ENCODE measurements at regions not wholly inside any gene's neighbourhood (a gene's known extent, or its start where the extent isn't known, plus 50 kb on each side); places are given as distances from the start of the nearest gene placed in this dataset.
A peak's percentile ranks its signal among the peaks of the same experiment; 100 is the strongest.

GRCh38 chr1:38526046-38526445 lies 333.5 kb downstream of the RRAGC start (continued):
- TF ChIP-seq PRDM10 (IDR thresholded peaks at IDR 0.05; ENCODE audit: partially characterized antibody) (peak; percentile 6), MLLT1 (IDR thresholded peaks at IDR 0.05) (no peak), RAD21 (CRISPR knock-in tag; conservative IDR thresholded peaks at IDR 0.05 in 1 of 2, IDR thresholded peaks at IDR 0.05 in 1 of 2) (peak; percentile 17 to 26; a peak in 1 of 4 replicates), ZNF239 (CRISPR knock-in tag; IDR thresholded peaks at IDR 0.05) (no peak), ESRRA (IDR thresholded peaks at IDR 0.05; ENCODE audit: borderline replicate concordance, low read depth) (no peak), EHMT2 (IDR thresholded peaks at IDR 0.05) (no peak), BRD9 (IDR thresholded peaks at IDR 0.05; ENCODE audit: low read depth, partially characterized antibody) (peak; percentile 20), ZBTB7A (IDR thresholded peaks at IDR 0.05; ENCODE audit: borderline replicate concordance, control insufficient read depth, low read depth, low read length) (no peak), ELF1 (tag; IDR thresholded peaks at IDR 0.05) (no peak), SRSF3 (IDR thresholded peaks at IDR 0.05; ENCODE audit: insufficient read depth, low read length) (no peak), PTBP1 (IDR thresholded peaks at IDR 0.05; ENCODE audit: low read depth, low read length) (no peak)
- TF ChIP-seq, protein P1, sequence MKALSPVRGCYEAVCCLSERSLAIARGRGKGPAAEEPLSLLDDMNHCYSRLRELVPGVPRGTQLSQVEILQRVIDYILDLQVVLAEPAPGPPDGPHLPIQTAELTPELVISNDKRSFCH (CRISPR knock-in tag; IDR thresholded peaks at IDR 0.05), result no peak
- TF ChIP-seq, protein P1 (tag; IDR thresholded peaks at IDR 0.05), result no peak

Data from K562 (cell line).